ENCODE measurements at regions not wholly inside any gene's neighbourhood (a gene's known extent, or its start where the extent isn't known, plus 50 kb on each side); places are given as distances from the start of the nearest gene placed in this dataset.
"Not testable (repeated sequence)": the region's sequence is repeated elsewhere in the genome, so short reads cannot be mapped to it uniquely, and the experiment has no call there.

DNA sequence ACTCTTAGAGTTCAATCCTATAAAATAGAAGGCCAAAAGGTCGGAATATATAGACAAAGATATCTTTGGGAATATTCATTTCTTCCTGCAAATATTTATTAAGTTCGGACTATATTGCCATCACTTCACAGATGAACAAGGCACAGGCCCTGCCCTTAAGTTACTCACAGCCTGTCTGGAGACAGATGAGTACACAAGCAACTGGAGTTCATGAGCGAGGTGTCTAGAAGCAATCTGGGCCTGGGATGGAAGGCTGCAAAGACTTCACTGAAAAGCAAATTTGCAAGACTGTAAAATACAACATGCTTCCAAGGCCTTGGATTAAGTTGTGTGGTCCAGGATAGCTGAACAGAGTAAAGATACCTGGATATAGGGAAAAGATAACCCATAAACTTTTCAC lies 56.7 kb upstream of the CEP85L start:
- Histone ChIP-seq H3K27me3 (ENCODE audit: control insufficient read depth, insufficient read depth, low read length) (no peaks in the 10 kb centered on the region), H3K9me3 (ENCODE audit: control insufficient read depth, insufficient read depth, low read length) (no peaks in the 10 kb centered on the region), H3K27ac (ENCODE audit: low read depth, low read length) (no peak overlapping the region), H3K36me3 (ENCODE audit: control insufficient read depth, insufficient read depth, low read length) (no peaks in the 10 kb centered on the region), H3K9ac (ENCODE audit: low read depth, low read length) (no peak overlapping the region), H3K4me1 (ENCODE audit: control insufficient read depth, insufficient read depth, low read length) (peaks cover 42% of the 10 kb centered on the region), H3K4me3 (ENCODE audit: low read depth, low read length) (no peak overlapping the region)

DNA sequence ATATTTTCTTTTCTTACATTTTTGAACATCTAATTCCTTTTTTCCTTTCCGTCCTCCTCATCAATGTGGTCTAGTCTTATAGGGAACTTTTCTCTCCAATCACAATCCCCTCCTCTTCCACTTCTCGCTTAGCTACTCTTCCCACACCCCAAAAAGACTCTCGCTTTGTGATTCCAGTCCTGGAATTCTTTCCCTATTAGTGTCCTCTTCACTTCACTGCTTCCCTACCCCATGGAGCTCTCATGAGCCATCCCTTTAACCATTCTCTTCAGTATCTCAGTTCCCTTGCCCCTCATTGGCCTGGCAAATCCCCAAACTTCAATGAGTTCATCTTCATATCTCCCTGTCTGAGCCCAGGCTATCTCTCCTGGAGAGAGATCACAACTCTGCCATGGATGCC lies 55.3 kb upstream of the CEP85L start:
- H3K4me3 ChIP-seq (ENCODE audit: low read depth, low read length): no peak overlapping the region
- no peaks in the 10 kb centered on the region for H3K27me3 ChIP-seq (ENCODE audit: control insufficient read depth, insufficient read depth, low read length)
- no peak overlapping the region for H3K9ac ChIP-seq (ENCODE audit: low read depth, low read length)
- no peaks in the 10 kb centered on the region for H3K9me3 ChIP-seq (ENCODE audit: control insufficient read depth, insufficient read depth, low read length)
- no peak overlapping the region for H3K27ac ChIP-seq (ENCODE audit: low read depth, low read length)
- peaks cover 42% of the 10 kb centered on the region for H3K4me1 ChIP-seq (ENCODE audit: control insufficient read depth, insufficient read depth, low read length)
- H3K36me3 ChIP-seq (ENCODE audit: control insufficient read depth, insufficient read depth, low read length): no peaks in the 10 kb centered on the region

DNA sequence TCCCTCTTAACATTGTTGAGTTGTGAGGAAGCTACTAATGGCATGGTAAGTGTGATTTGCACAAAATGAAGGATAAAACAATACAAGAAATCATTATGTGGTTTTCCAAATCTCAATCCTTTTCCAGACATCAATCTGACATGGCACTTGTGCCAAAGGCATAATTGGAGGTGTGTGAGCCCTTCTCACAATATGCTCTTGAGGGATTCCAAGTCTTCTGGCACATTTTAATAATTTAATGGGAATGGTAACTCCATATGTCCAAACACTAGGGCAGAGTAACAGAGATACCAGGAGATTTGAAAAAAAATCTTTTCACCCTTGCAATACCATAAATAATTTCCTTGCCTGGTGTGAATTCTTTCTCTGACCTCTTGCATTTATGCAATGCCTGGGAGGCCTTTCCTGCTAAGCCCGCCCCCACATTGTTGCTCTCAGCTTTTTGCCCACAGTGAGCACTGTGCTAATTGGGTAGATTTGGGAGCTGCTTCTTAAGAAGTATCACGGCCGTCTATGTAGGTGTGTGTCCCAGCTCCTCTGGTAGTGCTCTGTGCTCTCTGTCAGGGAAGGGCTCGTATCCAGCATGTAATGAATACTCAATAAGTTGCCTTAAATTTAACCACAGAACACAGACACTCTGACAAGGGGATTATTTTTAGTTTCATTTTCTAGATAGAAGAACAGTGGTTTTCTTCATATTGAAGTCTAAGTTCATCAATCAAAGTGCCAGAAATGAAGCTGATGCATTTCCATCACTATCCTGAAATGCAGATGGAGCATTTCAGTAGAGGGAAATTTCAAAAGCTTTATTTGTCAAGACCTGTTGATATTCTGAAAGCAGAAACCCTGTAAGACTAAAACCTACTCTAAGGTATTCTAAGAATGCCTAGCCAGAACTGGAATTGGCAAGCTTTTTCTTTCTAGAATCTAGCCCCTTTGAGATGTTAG lies 54.4 kb upstream of the CEP85L start:
- H3K27me3 ChIP-seq (ENCODE audit: control insufficient read depth, insufficient read depth, low read length): no peaks in the 10 kb centered on the region
- peaks cover 42% of the 10 kb centered on the region for H3K4me1 ChIP-seq (ENCODE audit: control insufficient read depth, insufficient read depth, low read length)
- H3K27ac ChIP-seq (ENCODE audit: low read depth, low read length): peak overlapping the region; percentile 37
- no peak overlapping the region for H3K9ac ChIP-seq (ENCODE audit: low read depth, low read length)
- H3K9me3 ChIP-seq (ENCODE audit: control insufficient read depth, insufficient read depth, low read length): no peaks in the 10 kb centered on the region
- H3K4me3 ChIP-seq (ENCODE audit: low read depth, low read length): 0 out of 2 replicates have a peak overlapping the region, but pooled peaks have one; percentile 29
- no peaks in the 10 kb centered on the region for H3K36me3 ChIP-seq (ENCODE audit: control insufficient read depth, insufficient read depth, low read length)

DNA sequence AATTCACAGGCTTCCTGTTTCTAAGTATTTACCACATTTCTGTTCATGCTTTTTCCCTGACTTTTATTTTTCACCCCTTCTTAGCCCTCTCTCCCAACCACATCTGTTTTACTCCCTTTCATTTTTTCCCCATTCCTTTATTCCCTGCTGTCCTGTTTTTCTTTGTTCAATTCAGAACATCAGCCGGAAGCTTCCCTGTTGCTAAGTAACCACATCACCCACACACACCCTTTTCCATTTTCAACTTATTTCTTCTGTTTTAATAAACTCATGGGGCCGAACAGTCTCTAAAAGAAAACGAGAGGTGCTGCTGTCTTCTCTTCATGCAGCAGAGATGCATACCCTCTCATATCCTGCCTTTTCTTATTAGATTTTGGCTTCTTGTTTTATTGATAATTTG lies 53.5 kb upstream of the CEP85L start:
- Histone ChIP-seq H3K36me3 (ENCODE audit: control insufficient read depth, insufficient read depth, low read length) (no peaks in the 10 kb centered on the region), H3K27me3 (ENCODE audit: control insufficient read depth, insufficient read depth, low read length) (no peaks in the 10 kb centered on the region), H3K9ac (ENCODE audit: low read depth, low read length) (no peak overlapping the region), H3K4me1 (ENCODE audit: control insufficient read depth, insufficient read depth, low read length) (peaks cover 39% of the 10 kb centered on the region), H3K4me3 (ENCODE audit: low read depth, low read length) (no peak overlapping the region), H3K9me3 (ENCODE audit: control insufficient read depth, insufficient read depth, low read length) (no peaks in the 10 kb centered on the region), H3K27ac (ENCODE audit: low read depth, low read length) (peak overlapping the region; percentile 37)

DNA sequence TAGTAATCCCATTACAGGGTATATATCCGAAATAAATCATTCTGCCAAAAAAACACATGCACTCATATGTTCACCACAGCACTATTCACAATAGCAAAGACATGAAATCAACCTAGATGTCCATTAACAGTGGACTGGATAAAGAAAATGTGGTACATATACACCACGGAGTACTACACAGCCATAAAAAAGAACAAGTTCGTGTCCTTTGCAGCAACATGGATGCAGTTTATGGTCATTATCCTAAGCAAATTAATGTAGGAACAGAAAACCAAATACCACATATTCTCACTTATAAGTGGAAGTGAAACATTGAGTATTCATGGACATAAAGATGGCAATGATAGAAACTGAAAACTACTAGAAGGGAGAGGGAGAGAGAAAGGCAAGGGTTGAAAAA lies 49.9 kb upstream of the CEP85L start:
- not testable (repeated sequence) for H3K27me3 ChIP-seq (ENCODE audit: control insufficient read depth, insufficient read depth, low read length); H3K4me3 ChIP-seq (ENCODE audit: low read depth, low read length); H3K27ac ChIP-seq (ENCODE audit: low read depth, low read length); H3K9me3 ChIP-seq (ENCODE audit: control insufficient read depth, insufficient read depth, low read length); H3K36me3 ChIP-seq (ENCODE audit: control insufficient read depth, insufficient read depth, low read length); H3K9ac ChIP-seq (ENCODE audit: low read depth, low read length)
- peaks cover 16% of the 10 kb centered on the region for H3K4me1 ChIP-seq (ENCODE audit: control insufficient read depth, insufficient read depth, low read length)
